ENCODE measurements at regions not wholly inside any gene's neighbourhood (a gene's known extent, or its start where the extent isn't known, plus 50 kb on each side); places are given as distances from the start of the nearest gene placed in this dataset.

- H3K4me3 Mint-ChIP-seq: no peak overlapping the region
- Histone ChIP-seq H4K20me1 (ENCODE audit: low read depth) (no peaks in the 10 kb centered on the region), H3K79me2 (ENCODE audit: low read depth) (no peaks in the 10 kb centered on the region), H2AFZ (replicated peaks) (no peak overlapping the region), H3K9me3 (ENCODE audit: low read depth) (no peaks in the 10 kb centered on the region), H3K27me3 (no peaks in the 10 kb centered on the region), H3F3A (ENCODE audit: low read depth) (no peaks in the 10 kb centered on the region), H3K4me1 (peaks cover 5% of the 10 kb centered on the region), H3K9ac (no peak overlapping the region), H3K27ac (no peak overlapping the region), H3K4me2 (no peak overlapping the region), H3K4me3 (no peak overlapping the region), H3K36me3 (no peaks in the 10 kb centered on the region)
- H3K9me3 Mint-ChIP-seq: no peaks in the 10 kb centered on the region
- H3K36me3 Mint-ChIP-seq: peaks cover 2% of the 10 kb centered on the region
- no peaks in the 10 kb centered on the region for H3K4me1 Mint-ChIP-seq
- no peak for DNase-seq (ENCODE audit: low spot score)
- H3K27me3 Mint-ChIP-seq (ENCODE audit: insufficient read depth, low read depth): peaks cover 2% of the 10 kb centered on the region
- no peak for TF ChIP-seq EZH2 (IDR thresholded peaks at IDR 0.05)
- TF ChIP-seq EZH2phosphoT487 (IDR thresholded peaks at IDR 0.05): no peak
- no peak for TF ChIP-seq CTCF (IDR thresholded peaks at IDR 0.05)
- no peak overlapping the region for H3K27ac Mint-ChIP-seq
Measured at GRCh38 chr3:189121092-189121491, 50.7 kb upstream of the TPRG1 start.

Measured in neural progenitor cell (in vitro differentiated cells).